HEK293 (cell line): ENCODE measurements at regions not wholly inside any gene's neighbourhood (a gene's known extent, or its start where the extent isn't known, plus 50 kb on each side); places are given as distances from the start of the nearest gene placed in this dataset.

Experiments used
- SCRT1 ChIP-seq: fragments of 450-650 bp; formaldehyde crosslinking; IDR thresholded peaks from 2 replicates; pipeline ENCODE4 v1.5.1; 2016; ENCODE audit warnings: missing biosample characterization, missing genetic modification characterization, borderline replicate concordance
- ZBTB26 ChIP-seq: fragments of 450-650 bp; formaldehyde crosslinking; optimal IDR thresholded peaks from 2 replicates; pipeline ENCODE3; 2016; ENCODE audit warnings: missing biosample characterization, mild to moderate bottlenecking, missing genetic modification characterization
- TF ChIP-seq, protein P1 (sequence below): fragments of 450-650 bp; formaldehyde crosslinking; IDR thresholded peaks from 2 replicates; pipeline ENCODE4 v1.5.1; 2016; ENCODE audit warnings: missing biosample characterization, missing genetic modification characterization

- TF ChIP-seq ZBTB26: no peak
- TF ChIP-seq SCRT1: no peak
- TF ChIP-seq, protein P1, sequence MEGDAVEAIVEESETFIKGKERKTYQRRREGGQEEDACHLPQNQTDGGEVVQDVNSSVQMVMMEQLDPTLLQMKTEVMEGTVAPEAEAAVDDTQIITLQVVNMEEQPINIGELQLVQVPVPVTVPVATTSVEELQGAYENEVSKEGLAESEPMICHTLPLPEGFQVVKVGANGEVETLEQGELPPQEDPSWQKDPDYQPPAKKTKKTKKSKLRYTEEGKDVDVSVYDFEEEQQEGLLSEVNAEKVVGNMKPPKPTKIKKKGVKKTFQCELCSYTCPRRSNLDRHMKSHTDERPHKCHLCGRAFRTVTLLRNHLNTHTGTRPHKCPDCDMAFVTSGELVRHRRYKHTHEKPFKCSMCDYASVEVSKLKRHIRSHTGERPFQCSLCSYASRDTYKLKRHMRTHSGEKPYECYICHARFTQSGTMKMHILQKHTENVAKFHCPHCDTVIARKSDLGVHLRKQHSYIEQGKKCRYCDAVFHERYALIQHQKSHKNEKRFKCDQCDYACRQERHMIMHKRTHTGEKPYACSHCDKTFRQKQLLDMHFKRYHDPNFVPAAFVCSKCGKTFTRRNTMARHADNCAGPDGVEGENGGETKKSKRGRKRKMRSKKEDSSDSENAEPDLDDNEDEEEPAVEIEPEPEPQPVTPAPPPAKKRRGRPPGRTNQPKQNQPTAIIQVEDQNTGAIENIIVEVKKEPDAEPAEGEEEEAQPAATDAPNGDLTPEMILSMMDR: no peak
These were observed 54.3 kb upstream of the ERO1B start for GRCh38 chr1:236336084-236336483.
